Fibroblast of lung (primary cell): ENCODE measurements at regions not wholly inside any gene's neighbourhood (a gene's known extent, or its start where the extent isn't known, plus 50 kb on each side); places are given as distances from the start of the nearest gene placed in this dataset.

Experiments used
- CTCF ChIP-seq, 2 donors: IDR thresholded peaks in 1 of 2; conservative IDR thresholded peaks in 1 of 2; 1 replicate in 1 of 2; 2 replicates in 1 of 2; pipeline ENCODE4 v1.5.1; 2011 to 2012; ENCODE audit warnings: low read length in 2 of 2, control low read depth in 1 of 2, inconsistent platforms in 1 of 2, low read depth in 1 of 2, mild to moderate bottlenecking in 1 of 2
- EZH2 ChIP-seq: IDR thresholded peaks from 2 replicates; pipeline ENCODE4 v1.5.1; 2012; ENCODE audit warnings: low read length, control low read depth, mild to moderate bottlenecking; ENCODE audit errors: missing control alignments

GRCh38 chr10:128537834-128538330, 411.7 kb upstream of the MKI67 start:
- TF ChIP-seq CTCF (conservative IDR thresholded peaks at IDR 0.05 in 1 of 2, IDR thresholded peaks at IDR 0.05 in 1 of 2; ENCODE audit: low read depth in 1 of 2, low read length in 2 of 2): no peak
- TF ChIP-seq EZH2: no peak
